GM12878 (cell line): ENCODE measurements at regions not wholly inside any gene's neighbourhood (a gene's known extent, or its start where the extent isn't known, plus 50 kb on each side); places are given as distances from the start of the nearest gene placed in this dataset.
A peak's percentile ranks its signal among the peaks of the same experiment; 100 is the strongest.

Experiments used
- ATAC-seq: fragments of 200-7000 bp; cut with Tn5 transposase; 3 replicates; pipeline ENCODE4 v1.9.1; 2020; ENCODE audit warnings: mild to moderate bottlenecking, moderate library complexity
- BruUV-seq: library from RNA; stranded (reverse); fragments of 400-500 nt; replicated peaks from 2 replicates; lab custom pipeline; 2021; lab: Mats Ljungman, UMichigan
- CTCF ChIA-PET: fragments of 300-600 bp; sonication (Branson Sonifier 250); formaldehyde crosslinking; extraction: SDS; loops from one replicate; lab custom pipeline; 2021; ENCODE audit warnings: inconsistent platforms; lab: Yijun Ruan, JAX
- POLR2A ChIA-PET: fragments of 350-600 bp; formaldehyde crosslinking; extraction: SDS; loops from one replicate; lab custom pipeline; 2021; ENCODE audit warnings: inconsistent platforms; lab: Charles Lee
- RAD21 ChIA-PET: fragments of 300-600 bp; sonication (Branson Sonifier 250); formaldehyde crosslinking; loops from one replicate; lab custom pipeline; 2023; ENCODE audit warnings: antibody characterized with exemption; ENCODE audit not compliant: unreplicated experiment; lab: Charles Lee
- SMC1A ChIA-PET: fragments of 300-600 bp; sonication (Branson Sonifier 250); formaldehyde crosslinking; loops from one replicate; lab custom pipeline; 2023; ENCODE audit not compliant: unreplicated experiment, uncharacterized antibody; lab: Charles Lee
- DNase-seq: peaks from one replicate; pipeline ENCODE4 v3.0.0-alpha.2; 2011; ENCODE audit warnings: low read depth, low spot score
- FAIRE-seq: peaks from 3 replicates; lab custom pipeline; 2011; peaks lifted over from hg19 to GRCh38; lab: Jason Lieb, UNC
- H2AFZ ChIP-seq: 2 replicates; pipeline ENCODE4 v1.6.0; 2011; ENCODE audit warnings: low read depth, low read length, control low read depth; ENCODE audit not compliant: control insufficient read depth
- H3K27ac ChIP-seq: 2 replicates; pipeline ENCODE4 v1.5.1; 2011; ENCODE audit warnings: control low read depth; ENCODE audit not compliant: control insufficient read depth, insufficient read depth
- H3K27me3 ChIP-seq, 2 experiments: replicated peaks in 1 of 2; 2 replicates each; pipeline versions ENCODE4 v1.6.0 to v1.6.1; 2011; ENCODE audit warnings: low read length in 1 of 2; ENCODE audit not compliant: control insufficient read depth in 2 of 2, insufficient read depth in 2 of 2
- H3K36me3 ChIP-seq, 2 experiments: 2 replicates each; pipeline ENCODE4 v1.5.1; 2011; ENCODE audit warnings: low read length in 1 of 2; ENCODE audit not compliant: control insufficient read depth in 2 of 2, insufficient read depth in 2 of 2
- H3K4me1 ChIP-seq: 2 replicates; pipeline ENCODE4 v1.6.1; 2011; ENCODE audit warnings: mild to moderate bottlenecking, low read length, moderate library complexity, mixed read lengths; ENCODE audit not compliant: control insufficient read depth, insufficient read depth
- H3K4me2 ChIP-seq: 2 replicates; pipeline ENCODE4 v1.6.0; 2011; ENCODE audit warnings: control low read depth; ENCODE audit not compliant: control insufficient read depth, insufficient read depth
- H3K4me3 ChIP-seq: fragments of 200-600 bp; sonication (generic); 2 replicates; pipeline ENCODE4 v1.5.1; 2016
- H3K79me2 ChIP-seq: 2 replicates; pipeline ENCODE4 v1.6.0; 2011; ENCODE audit warnings: low read length; ENCODE audit not compliant: control insufficient read depth, insufficient read depth
- H3K9ac ChIP-seq: 2 replicates; pipeline ENCODE4 v1.8.0; 2011; ENCODE audit warnings: low read length, control low read depth, mixed read lengths; ENCODE audit not compliant: control insufficient read depth, insufficient read depth
- H3K9me3 ChIP-seq: replicated peaks from 3 replicates; pipeline ENCODE4 v1.5.1; 2011; ENCODE audit warnings: mild to moderate bottlenecking, low read length; ENCODE audit not compliant: control insufficient read depth, insufficient read depth
- H4K20me1 ChIP-seq: 2 replicates; pipeline ENCODE4 v1.6.0; 2011; ENCODE audit not compliant: control insufficient read depth, insufficient read depth
- BHLHE40 ChIP-seq, 2 experiments: fragments of 450-650 bp in 1 of 2; IDR thresholded peaks; 2 replicates each; pipeline ENCODE4 v1.6.1; 2011 to 2017; ENCODE audit warnings: low read depth in 2 of 2, borderline replicate concordance in 1 of 2, improper control_type of control experiment in 1 of 2, low read length in 1 of 2, mild to moderate bottlenecking in 1 of 2
- EGR1 ChIP-seq, 2 experiments: IDR thresholded peaks; 1 replicate in 1 of 2; 2 replicates in 1 of 2; pipeline ENCODE4 v1.6.1; 2011 to 2012; ENCODE audit warnings: low read depth in 2 of 2, low read length in 2 of 2, borderline replicate concordance in 1 of 2, mild to moderate bottlenecking in 1 of 2, moderate library complexity in 1 of 2
- EP300 ChIP-seq, 2 experiments: fragments of 150-350 bp in 1 of 2; IDR thresholded peaks; 2 replicates each; pipeline ENCODE4 v1.6.1; 2011 to 2012; ENCODE audit warnings: low read depth in 2 of 2, low read length in 2 of 2, borderline replicate concordance in 1 of 2, improper control_type of control experiment in 1 of 2, inconsistent platforms in 1 of 2; ENCODE audit not compliant: control insufficient read depth in 1 of 2
- SRF ChIP-seq, 2 experiments: IDR thresholded peaks; 2 replicates each; pipeline ENCODE4 v1.6.1; 2011; ENCODE audit warnings: low read depth in 2 of 2, low read length in 2 of 2, mild to moderate bottlenecking in 1 of 2, moderate library complexity in 1 of 2
- TARDBP ChIP-seq: IDR thresholded peaks from 2 replicates; pipeline ENCODE4 v1.6.1; 2016; ENCODE audit warnings: borderline replicate concordance
- ZBED1 ChIP-seq: IDR thresholded peaks from 2 replicates; pipeline ENCODE4 v1.6.1; 2016; ENCODE audit warnings: borderline replicate concordance
- WGBS: methylation state at CpG from one replicate; pipeline ENCODE4 v1.1.6; 2016; ENCODE audit warnings: low lambda C conversion rate; ENCODE audit not compliant: insufficient replicate concordance, insufficient coverage; ENCODE audit errors: missing lambda C conversion rate; 5-methylcytosine and 5-hydroxymethylcytosine counted together
- in situ Hi-C: fragments of 300-500 bp; cut with MboI; formaldehyde crosslinking; loops from 9 replicates; pipeline ENCODE4 v1.14.3; 2018; ENCODE audit warnings: mixed read lengths
- intact Hi-C: fragments of 100-400 bp; cut with micrococcal nuclease; formaldehyde crosslinking; loops from one replicate; pipeline ENCODE4 v1.14.2; 2022; ENCODE audit not compliant: unreplicated experiment

DNA sequence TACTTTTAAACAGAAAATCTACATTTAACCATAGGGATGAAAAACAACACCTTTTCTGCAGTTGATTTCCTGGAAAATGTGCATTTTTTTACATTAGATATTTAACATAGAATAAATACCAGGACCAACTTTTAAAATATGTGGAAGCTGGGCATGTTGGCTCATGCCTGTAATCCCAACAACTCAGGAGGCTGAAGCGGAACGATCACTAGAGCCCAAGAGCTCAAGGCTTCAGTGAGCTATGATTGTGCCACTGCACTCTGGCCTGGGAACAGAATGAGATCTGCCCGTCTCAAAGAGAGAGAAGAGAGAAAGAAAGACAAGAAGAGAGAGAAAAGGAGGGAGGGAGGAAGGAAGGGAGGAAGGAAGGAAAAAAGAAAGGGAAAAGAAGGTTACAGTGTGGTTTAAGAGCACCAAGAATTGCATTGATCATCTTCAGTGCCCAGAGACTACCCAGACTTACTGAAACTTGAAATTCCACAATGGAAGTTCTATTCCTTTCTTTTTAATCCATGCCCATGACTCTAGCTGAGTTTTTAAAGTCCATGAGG lies 189.4 kb upstream of the ARID1B start:
- no peaks in the 10 kb centered on the region for H3K27me3 ChIP-seq
- in situ Hi-C loops = no loop called here
- no peak overlapping the region for H3K9ac ChIP-seq
- no peaks in the 10 kb centered on the region for H4K20me1 ChIP-seq
- ATAC-seq (no peak), DNase-seq (no peak), FAIRE-seq (no peak)
- H2AFZ ChIP-seq = no peak overlapping the region
- intact Hi-C loops = no loop called here
- TF ChIP-seq ZBED1 = no peak
- TF ChIP-seq TARDBP = no peak
- TF ChIP-seq SRF (IDR thresholded peaks at IDR 0.05; ENCODE audit: low read depth in 2 of 2, low read length in 2 of 2) = no peak
- no peak for TF ChIP-seq EP300 (IDR thresholded peaks at IDR 0.05; ENCODE audit: borderline replicate concordance in 1 of 2, control insufficient read depth in 1 of 2, low read depth in 2 of 2, low read length in 2 of 2)
- WGBS = 91% methylated on average over 3 of the region's 3 CpGs
- H3K79me2 ChIP-seq = no peaks in the 10 kb centered on the region
- BruUV-seq = no TSS peak
- SMC1A ChIA-PET = no interaction called here
- RAD21 ChIA-PET = interaction anchor here (0.9 kb wide), 1 partner anchor 9 kb away, joined by 3 read pairs; no protein-coding TSS in a partner anchor
- H3K4me3 ChIP-seq = no peak overlapping the region
- H3K9me3 ChIP-seq = peaks cover 4% of the 10 kb centered on the region; the same call in 2 of the 3 replicates
- no peak overlapping the region for H3K27ac ChIP-seq
- CTCF ChIA-PET = interaction anchor here (0.7 to 1.0 kb wide), 2 partner anchors 11 to 165 kb away, joined by 3 read pairs; no protein-coding TSS in a partner anchor
- H3K4me1 ChIP-seq = peaks cover 7% of the 10 kb centered on the region; the same call in 1 of the 2 replicates
- POLR2A ChIA-PET = no interaction called here
- H3K36me3 ChIP-seq = no peaks in the 10 kb centered on the region
- no peak overlapping the region for H3K4me2 ChIP-seq

GRCh38 chr6:156587071-156587470 lies 190.1 kb upstream of the ARID1B start:
- ChIA-PET CTCF (no interaction called here), RAD21 (no interaction called here), POLR2A (no interaction called here), SMC1A (no interaction called here)
- H3K9ac ChIP-seq = no peak overlapping the region
- H2AFZ ChIP-seq = no peak overlapping the region
- ATAC-seq (peak; percentile 42; the same call in 2 of the 3 replicates), DNase-seq (no peak), FAIRE-seq (no peak)
- BruUV-seq = no TSS peak
- no peak overlapping the region for H3K4me3 ChIP-seq
- TF ChIP-seq BHLHE40 (IDR thresholded peaks at IDR 0.05; ENCODE audit: borderline replicate concordance in 1 of 2, low read depth in 2 of 2, low read length in 1 of 2) (0 out of 4 replicates have a peak, but pooled peaks of 1 of the 2 experiments have one; percentile 10), EGR1 (IDR thresholded peaks at IDR 0.05; ENCODE audit: borderline replicate concordance in 1 of 2, low read depth in 2 of 2, low read length in 2 of 2) (no peak)
- H4K20me1 ChIP-seq = no peaks in the 10 kb centered on the region
- no peaks in the 10 kb centered on the region for H3K36me3 ChIP-seq
- H3K27me3 ChIP-seq = no peaks in the 10 kb centered on the region
- intact Hi-C loops = no loop called here
- in situ Hi-C loops = no loop called here
- H3K79me2 ChIP-seq = no peaks in the 10 kb centered on the region
- no peak overlapping the region for H3K4me2 ChIP-seq
- peaks cover 4% of the 10 kb centered on the region; the same call in 2 of the 3 replicates for H3K9me3 ChIP-seq
- no peak overlapping the region for H3K27ac ChIP-seq
- H3K4me1 ChIP-seq = peaks cover 8% of the 10 kb centered on the region; the same call in 1 of the 2 replicates
